T-helper 17 cell (primary cell): ENCODE measurements at regions not wholly inside any gene's neighbourhood (a gene's known extent, or its start where the extent isn't known, plus 50 kb on each side); places are given as distances from the start of the nearest gene placed in this dataset.
"Not testable (repeated sequence)": the region's sequence is repeated elsewhere in the genome, so short reads cannot be mapped to it uniquely, and the experiment has no call there.

Experiments used
- ATAC-seq: fragments of 150-1000 bp; cut with Tn5 transposase; 2 replicates; pipeline ENCODE4 v1.10.0; 2021; ENCODE audit warnings: mild to moderate bottlenecking, moderate library complexity
- DNase-seq, 3 donors: peaks; one replicate each; pipeline versions ENCODE4 v3.0.0 to v3.0.0-alpha.2; 2020 to 2021
- H3K9me3 ChIP-seq: one replicate; pipeline ENCODE4 v1.7.0; 2013; ENCODE audit warnings: low read length, mild to moderate bottlenecking; ENCODE audit not compliant: control insufficient read depth, poor library complexity, severe bottlenecking
- H3K27ac Mint-ChIP-seq: one replicate; pipeline ENCODE4 v1.8.0; 2022; ENCODE audit warnings: mild to moderate bottlenecking, moderate library complexity, mixed read lengths
- H3K27me3 Mint-ChIP-seq: one replicate; pipeline ENCODE4 v1.8.0; 2022; ENCODE audit warnings: mixed read lengths
- H3K36me3 Mint-ChIP-seq: one replicate; pipeline ENCODE4 v1.8.0; 2022; ENCODE audit warnings: low read depth, mixed read lengths
- H3K4me1 Mint-ChIP-seq: one replicate; pipeline ENCODE4 v1.8.0; 2022; ENCODE audit warnings: mild to moderate bottlenecking, mixed read lengths
- H3K4me3 Mint-ChIP-seq: one replicate; pipeline ENCODE4 v1.8.0; 2022; ENCODE audit warnings: mild to moderate bottlenecking, moderate library complexity, mixed read lengths

GRCh38 chr2:242041816-242042215 is 172.3 kb downstream of the RTP5 start:
- no peak for DNase-seq
- Mint-ChIP-seq H3K36me3 (no peaks in the 10 kb centered on the region), H3K27ac (no peak overlapping the region), H3K4me3 (no peak overlapping the region), H3K27me3 (peaks cover 56% of the 10 kb centered on the region), H3K4me1 (peaks cover 8% of the 10 kb centered on the region)
- H3K9me3 ChIP-seq: no peaks in the 10 kb centered on the region
- no peak for ATAC-seq

GRCh38 chr2:242043538-242044312 is 174.2 kb downstream of the RTP5 start:
- Mint-ChIP-seq H3K4me3 (no peak overlapping the region), H3K4me1 (peaks cover 4% of the 10 kb centered on the region), H3K27ac (no peak overlapping the region), H3K27me3 (peaks cover 48% of the 10 kb centered on the region), H3K36me3 (no peaks in the 10 kb centered on the region)
- ATAC-seq: no peak
- no peaks in the 10 kb centered on the region for H3K9me3 ChIP-seq
- no peak for DNase-seq

GRCh38 chr2:242044313-242044590 is 174.7 kb downstream of the RTP5 start:
- ATAC-seq: no peak
- DNase-seq: no peak
- Mint-ChIP-seq H3K4me3 (no peak overlapping the region), H3K4me1 (peaks cover 4% of the 10 kb centered on the region), H3K27ac (peak overlapping the region; percentile 47), H3K36me3 (no peaks in the 10 kb centered on the region), H3K27me3 (peaks cover 48% of the 10 kb centered on the region)
- H3K9me3 ChIP-seq: no peaks in the 10 kb centered on the region

- H3K9me3 ChIP-seq, H3K4me1 Mint-ChIP-seq, DNase-seq, ATAC-seq, H3K27ac Mint-ChIP-seq, H3K4me3 Mint-ChIP-seq, H3K36me3 Mint-ChIP-seq: not testable (repeated sequence)
- peaks cover 36% of the 10 kb centered on the region for H3K27me3 Mint-ChIP-seq
These were observed 176.1 kb downstream of the RTP5 start for GRCh38 chr2:242045596-242046144.

- Mint-ChIP-seq H3K27ac (no peak overlapping the region), H3K27me3 (peaks cover 32% of the 10 kb centered on the region), H3K4me1 (peaks cover 2% of the 10 kb centered on the region), H3K36me3 (no peaks in the 10 kb centered on the region), H3K4me3 (no peak overlapping the region)
- DNase-seq: no peak
- H3K9me3 ChIP-seq: no peaks in the 10 kb centered on the region
- ATAC-seq: no peak
These were observed 176.8 kb downstream of the RTP5 start for GRCh38 chr2:242046206-242046826.

- H3K36me3 Mint-ChIP-seq: no peaks in the 10 kb centered on the region
- H3K9me3 ChIP-seq: no peaks in the 10 kb centered on the region
- peaks cover 28% of the 10 kb centered on the region for H3K27me3 Mint-ChIP-seq
- no peak for DNase-seq
- no peak overlapping the region for H3K27ac Mint-ChIP-seq
- no peak for ATAC-seq
- peaks cover 2% of the 10 kb centered on the region for H3K4me1 Mint-ChIP-seq
- H3K4me3 Mint-ChIP-seq: no peak overlapping the region
These were observed 178.4 kb downstream of the RTP5 start for GRCh38 chr2:242047963-242048362.

- H3K27ac Mint-ChIP-seq: no peak overlapping the region
- ATAC-seq (no peak), DNase-seq (no peak)
- H3K9me3 ChIP-seq: no peaks in the 10 kb centered on the region
- H3K36me3 Mint-ChIP-seq: no peaks in the 10 kb centered on the region
- H3K4me1 Mint-ChIP-seq: peaks cover 1% of the 10 kb centered on the region
- no peak overlapping the region for H3K4me3 Mint-ChIP-seq
- peaks cover 28% of the 10 kb centered on the region for H3K27me3 Mint-ChIP-seq
These were observed 178.9 kb downstream of the RTP5 start for GRCh38 chr2:242048479-242048878.

- H3K27me3 Mint-ChIP-seq: peaks cover 27% of the 10 kb centered on the region
- not testable (repeated sequence) for DNase-seq, H3K4me3 Mint-ChIP-seq, H3K9me3 ChIP-seq, H3K4me1 Mint-ChIP-seq, H3K36me3 Mint-ChIP-seq, H3K27ac Mint-ChIP-seq, ATAC-seq
These were observed 180.0 kb downstream of the RTP5 start for GRCh38 chr2:242049492-242049891.

- no peak for DNase-seq
- Mint-ChIP-seq H3K4me3 (no peak overlapping the region), H3K4me1 (peaks cover 2% of the 10 kb centered on the region), H3K27ac (no peak overlapping the region), H3K27me3 (peaks cover 32% of the 10 kb centered on the region), H3K36me3 (no peaks in the 10 kb centered on the region)
- ATAC-seq: no peak
- H3K9me3 ChIP-seq: no peaks in the 10 kb centered on the region
These were observed 181.9 kb downstream of the RTP5 start for GRCh38 chr2:242051463-242051862.

GRCh38 chr2:242052421-242052820 is 182.9 kb downstream of the RTP5 start:
- H3K9me3 ChIP-seq: no peaks in the 10 kb centered on the region
- H3K4me1 Mint-ChIP-seq: peaks cover 2% of the 10 kb centered on the region
- H3K4me3 Mint-ChIP-seq: peak overlapping the region; percentile 50
- no peaks in the 10 kb centered on the region for H3K36me3 Mint-ChIP-seq
- ATAC-seq (no peak), DNase-seq (no peak)
- H3K27ac Mint-ChIP-seq: no peak overlapping the region
- peaks cover 41% of the 10 kb centered on the region for H3K27me3 Mint-ChIP-seq

- Mint-ChIP-seq H3K36me3 (no peaks in the 10 kb centered on the region), H3K4me3 (no peak overlapping the region), H3K27me3 (peaks cover 50% of the 10 kb centered on the region), H3K27ac (no peak overlapping the region), H3K4me1 (peaks cover 2% of the 10 kb centered on the region)
- DNase-seq (no peak), ATAC-seq (no peak)
- H3K9me3 ChIP-seq: no peaks in the 10 kb centered on the region
These were observed 184.4 kb downstream of the RTP5 start for GRCh38 chr2:242053921-242054320.

- DNase-seq: no peak
- Mint-ChIP-seq H3K27me3 (peaks cover 54% of the 10 kb centered on the region), H3K4me3 (no peak overlapping the region), H3K36me3 (no peaks in the 10 kb centered on the region), H3K27ac (no peak overlapping the region), H3K4me1 (peaks cover 2% of the 10 kb centered on the region)
- no peaks in the 10 kb centered on the region for H3K9me3 ChIP-seq
- no peak for ATAC-seq
These were observed 184.9 kb downstream of the RTP5 start for GRCh38 chr2:242054406-242054805.

- Mint-ChIP-seq H3K36me3 (no peaks in the 10 kb centered on the region), H3K4me1 (peaks cover 2% of the 10 kb centered on the region), H3K4me3 (no peak overlapping the region), H3K27me3 (peaks cover 57% of the 10 kb centered on the region), H3K27ac (no peak overlapping the region)
- ATAC-seq (no peak), DNase-seq (no peak)
- H3K9me3 ChIP-seq: no peaks in the 10 kb centered on the region
These were observed 185.6 kb downstream of the RTP5 start for GRCh38 chr2:242054881-242055801.
